ENCODE measurements at regions not wholly inside any gene's neighbourhood (a gene's known extent, or its start where the extent isn't known, plus 50 kb on each side); places are given as distances from the start of the nearest gene placed in this dataset.

- TF ChIP-seq GATA2 (IDR thresholded peaks at IDR 0.05; ENCODE audit: low read depth, low read length): no peak
- no peak for TF ChIP-seq GATA3 (IDR thresholded peaks at IDR 0.05; ENCODE audit: low read depth, low read length)
These were observed 275.9 kb downstream of the C16orf95 start for GRCh38 chr16:87041286-87041685.

GRCh38 chr16:87042551-87043230 lies 274.5 kb downstream of the C16orf95 start:
- TF ChIP-seq GATA3 (IDR thresholded peaks at IDR 0.05; ENCODE audit: low read depth, low read length) (no peak), GATA2 (IDR thresholded peaks at IDR 0.05; ENCODE audit: low read depth, low read length) (no peak)

- TF ChIP-seq GATA3 (IDR thresholded peaks at IDR 0.05; ENCODE audit: low read depth, low read length) (no peak), GATA2 (IDR thresholded peaks at IDR 0.05; ENCODE audit: low read depth, low read length) (no peak)
These were observed 273.8 kb downstream of the C16orf95 start for GRCh38 chr16:87043231-87044031.

GRCh38 chr16:87044032-87044382 lies 273.2 kb downstream of the C16orf95 start:
- TF ChIP-seq GATA2 (IDR thresholded peaks at IDR 0.05; ENCODE audit: low read depth, low read length): no peak
- TF ChIP-seq GATA3 (IDR thresholded peaks at IDR 0.05; ENCODE audit: low read depth, low read length): no peak

GRCh38 chr16:87044829-87045228 lies 272.4 kb downstream of the C16orf95 start:
- TF ChIP-seq GATA3 (IDR thresholded peaks at IDR 0.05; ENCODE audit: low read depth, low read length) (no peak), GATA2 (IDR thresholded peaks at IDR 0.05; ENCODE audit: low read depth, low read length) (no peak)

- no peak for TF ChIP-seq GATA3 (IDR thresholded peaks at IDR 0.05; ENCODE audit: low read depth, low read length)
These were observed 271.6 kb downstream of the C16orf95 start for GRCh38 chr16:87045466-87046216.

- TF ChIP-seq GATA2 (IDR thresholded peaks at IDR 0.05; ENCODE audit: low read depth, low read length) (no peak), GATA3 (IDR thresholded peaks at IDR 0.05; ENCODE audit: low read depth, low read length) (no peak)
These were observed 271.0 kb downstream of the C16orf95 start for GRCh38 chr16:87046235-87046634.

GRCh38 chr16:87047221-87048037 lies 269.8 kb downstream of the C16orf95 start:
- TF ChIP-seq GATA2 (IDR thresholded peaks at IDR 0.05; ENCODE audit: low read depth, low read length): no peak
- TF ChIP-seq GATA3 (IDR thresholded peaks at IDR 0.05; ENCODE audit: low read depth, low read length): no peak

- TF ChIP-seq GATA3 (IDR thresholded peaks at IDR 0.05; ENCODE audit: low read depth, low read length) (no peak), GATA2 (IDR thresholded peaks at IDR 0.05; ENCODE audit: low read depth, low read length) (no peak)
These were observed 269.0 kb downstream of the C16orf95 start for GRCh38 chr16:87048038-87048729.

- TF ChIP-seq GATA2 (IDR thresholded peaks at IDR 0.05; ENCODE audit: low read depth, low read length) (no peak), GATA3 (IDR thresholded peaks at IDR 0.05; ENCODE audit: low read depth, low read length) (no peak)
These were observed 268.5 kb downstream of the C16orf95 start for GRCh38 chr16:87048730-87049115.

- no peak for TF ChIP-seq GATA2 (IDR thresholded peaks at IDR 0.05; ENCODE audit: low read depth, low read length)
- no peak for TF ChIP-seq GATA3 (IDR thresholded peaks at IDR 0.05; ENCODE audit: low read depth, low read length)
These were observed 267.1 kb downstream of the C16orf95 start for GRCh38 chr16:87050142-87050541.

- TF ChIP-seq GATA2 (IDR thresholded peaks at IDR 0.05; ENCODE audit: low read depth, low read length) (no peak), GATA3 (IDR thresholded peaks at IDR 0.05; ENCODE audit: low read depth, low read length) (no peak)
These were observed 265.5 kb downstream of the C16orf95 start for GRCh38 chr16:87051526-87052320.
